Hematopoietic multipotent progenitor cell (in vitro differentiated cells): ENCODE measurements at regions not wholly inside any gene's neighbourhood (a gene's known extent, or its start where the extent isn't known, plus 50 kb on each side); places are given as distances from the start of the nearest gene placed in this dataset.
"Not testable (repeated sequence)": the region's sequence is repeated elsewhere in the genome, so short reads cannot be mapped to it uniquely, and the experiment has no call there.

ENCODE experiments used
- DNase-seq, 3 donors: peaks; one replicate each; pipeline ENCODE4 v3.0.0-alpha.2; 2011 to 2015; ENCODE audit warnings: low read depth in 2 of 3, low spot score in 2 of 3

- peak in 1 of 3 donors; percentile 13 for DNase-seq
Measured at GRCh38 chr16:29154676-29155121, 169.8 kb downstream of the LAT start.

- no peak for DNase-seq
Measured at GRCh38 chr16:29154088-29154487, 169.2 kb downstream of the LAT start.

DNA sequence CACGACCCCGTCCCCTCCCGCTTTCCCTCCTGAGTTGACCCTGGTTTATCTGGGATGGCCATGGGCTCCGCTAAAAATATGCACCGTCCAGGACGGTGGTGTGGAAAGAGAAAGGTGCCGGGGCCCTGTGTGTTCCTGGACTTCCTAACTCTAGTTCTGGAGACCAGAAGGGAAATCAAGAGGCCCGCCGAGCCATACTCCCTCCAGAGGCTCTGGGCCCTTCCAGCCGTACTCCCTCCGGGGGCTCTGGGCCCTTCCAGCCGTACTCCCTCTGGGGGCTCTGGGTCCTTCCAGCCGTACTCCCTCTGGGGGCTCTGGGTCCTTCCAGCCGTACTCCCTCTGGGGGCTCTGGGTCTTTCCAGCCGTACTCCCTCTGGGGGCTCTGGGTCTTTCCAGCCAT lies 168.5 kb downstream of the LAT start:
- not testable (repeated sequence) for DNase-seq

DNA sequence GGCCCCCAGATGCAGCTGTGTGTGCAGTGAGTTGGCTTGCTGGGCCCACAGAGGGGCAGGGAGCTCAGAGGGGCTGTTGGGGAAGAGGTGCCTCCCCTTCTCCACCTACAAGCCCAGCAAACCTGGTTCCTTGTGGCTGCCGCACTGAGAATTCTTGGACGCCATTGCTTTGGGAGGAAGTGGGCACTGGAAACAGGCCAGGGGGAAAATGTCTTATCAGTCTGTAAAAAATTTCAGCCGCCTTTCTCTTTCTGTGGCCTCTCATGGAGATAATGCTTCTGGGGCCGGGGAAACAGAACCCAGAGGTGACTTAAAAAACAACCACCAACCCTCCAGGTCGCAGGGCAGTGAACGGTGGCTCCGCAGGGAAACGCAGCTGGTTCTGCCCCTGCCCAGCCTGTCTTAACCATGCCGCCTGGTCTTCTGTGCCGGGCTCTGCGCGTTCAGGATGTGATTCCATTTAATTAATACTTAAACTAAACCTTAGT lies 167.7 kb downstream of the LAT start:
- DNase-seq, result peak in 2 of 3 donors; percentile 53 to 83

DNA sequence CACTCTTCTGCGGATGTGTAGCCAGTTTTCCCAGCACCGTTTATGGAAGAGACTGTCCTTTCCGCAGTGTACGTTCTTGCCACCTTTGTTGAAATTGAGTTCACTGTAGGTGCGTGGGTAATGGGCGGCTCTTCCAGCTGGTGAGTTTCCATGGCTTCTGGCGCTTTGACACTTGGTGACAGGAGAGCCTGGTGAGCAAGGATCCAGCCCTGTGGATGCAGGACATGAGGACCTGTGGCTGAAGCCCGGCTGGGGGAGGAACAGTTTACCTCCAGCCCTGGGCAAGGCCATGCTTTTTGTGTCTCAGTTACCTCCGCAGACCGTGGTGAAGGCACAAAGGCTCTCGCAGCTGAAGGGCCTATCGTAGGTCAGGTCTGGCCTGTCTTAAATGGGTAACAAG lies 166.5 kb downstream of the LAT start:
- DNase-seq, result no peak

GRCh38 chr16:29149912-29150311 lies 165.1 kb downstream of the LAT start:
- DNase-seq, result not testable (repeated sequence)

DNA sequence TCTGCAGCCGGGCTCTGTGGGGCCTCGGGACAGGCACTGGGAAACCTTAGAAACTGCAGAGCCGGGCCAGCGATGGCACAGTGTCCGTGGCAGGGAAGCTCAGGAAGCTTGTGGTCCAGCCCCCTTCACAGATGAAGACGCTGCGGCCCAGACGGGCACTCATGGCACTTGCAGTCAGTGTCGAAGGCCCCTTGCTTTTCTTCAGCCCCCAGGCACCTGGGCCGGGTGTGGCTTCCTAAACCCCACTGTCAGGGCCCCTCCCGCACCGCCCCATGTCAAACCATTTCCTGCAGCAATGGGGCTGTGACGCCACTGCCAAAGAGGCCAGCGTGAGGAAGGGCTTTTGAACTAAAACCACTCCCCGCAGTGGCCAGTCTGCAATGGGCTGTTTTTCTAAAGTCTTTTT lies 164.0 kb downstream of the LAT start:
- peak; percentile 62 to 70 (median 64) for DNase-seq

GRCh38 chr16:29148131-29148691 lies 163.4 kb downstream of the LAT start:
- no peak for DNase-seq

GRCh38 chr16:29147710-29148109 lies 162.9 kb downstream of the LAT start:
- not testable (repeated sequence) for DNase-seq

- DNase-seq, result not testable (repeated sequence)
Measured at GRCh38 chr16:29146808-29147643, 162.2 kb downstream of the LAT start.

- no peak for DNase-seq
Measured at GRCh38 chr16:29146266-29146665, 161.4 kb downstream of the LAT start.

- not testable (repeated sequence) for DNase-seq
Measured at GRCh38 chr16:29145486-29146225, 160.8 kb downstream of the LAT start.

GRCh38 chr16:29145086-29145485 lies 160.2 kb downstream of the LAT start:
- not testable (repeated sequence) for DNase-seq

DNA sequence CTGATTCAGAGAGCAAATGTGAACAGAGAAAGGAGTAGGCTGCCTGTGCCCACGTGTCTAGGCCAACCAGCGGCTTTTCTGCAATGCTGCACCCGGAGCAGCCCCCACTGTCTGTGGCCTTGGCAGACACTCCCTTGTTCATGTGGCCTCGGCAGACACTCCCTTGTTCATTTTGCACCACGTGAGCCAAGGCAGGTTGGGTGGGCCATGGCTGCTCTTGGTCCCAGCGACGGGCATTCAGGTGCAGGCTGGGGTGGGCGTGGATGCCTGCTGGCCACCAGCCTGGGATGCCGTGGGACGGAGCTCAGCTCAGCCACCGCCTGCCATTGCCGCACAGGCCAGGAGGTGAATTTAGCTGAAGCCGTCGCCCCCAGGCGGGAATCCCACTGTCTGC lies 159.8 kb downstream of the LAT start:
- not testable (repeated sequence) for DNase-seq

GRCh38 chr16:29143739-29144668 lies 159.2 kb downstream of the LAT start:
- not testable (repeated sequence) for DNase-seq

DNA sequence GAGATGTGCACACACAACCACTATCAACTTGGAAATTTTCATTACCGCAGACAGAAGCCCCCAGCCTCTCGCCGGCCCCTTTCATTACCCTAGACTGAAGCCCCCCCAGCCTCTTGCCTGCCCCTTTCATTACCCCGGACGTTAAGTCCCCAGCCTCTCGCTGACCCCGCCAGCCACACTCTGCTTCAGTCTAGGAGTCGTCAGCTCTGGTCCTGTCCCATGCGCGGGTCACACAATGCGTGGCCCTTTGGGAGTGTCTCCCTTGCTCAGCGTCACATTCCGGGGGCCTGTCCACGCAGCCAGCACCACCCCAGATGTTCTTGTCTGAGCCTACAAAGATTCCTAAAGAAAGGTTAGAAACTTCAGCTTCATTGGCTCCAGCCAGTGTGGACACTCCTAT lies 157.7 kb downstream of the LAT start:
- not testable (repeated sequence) for DNase-seq

DNA sequence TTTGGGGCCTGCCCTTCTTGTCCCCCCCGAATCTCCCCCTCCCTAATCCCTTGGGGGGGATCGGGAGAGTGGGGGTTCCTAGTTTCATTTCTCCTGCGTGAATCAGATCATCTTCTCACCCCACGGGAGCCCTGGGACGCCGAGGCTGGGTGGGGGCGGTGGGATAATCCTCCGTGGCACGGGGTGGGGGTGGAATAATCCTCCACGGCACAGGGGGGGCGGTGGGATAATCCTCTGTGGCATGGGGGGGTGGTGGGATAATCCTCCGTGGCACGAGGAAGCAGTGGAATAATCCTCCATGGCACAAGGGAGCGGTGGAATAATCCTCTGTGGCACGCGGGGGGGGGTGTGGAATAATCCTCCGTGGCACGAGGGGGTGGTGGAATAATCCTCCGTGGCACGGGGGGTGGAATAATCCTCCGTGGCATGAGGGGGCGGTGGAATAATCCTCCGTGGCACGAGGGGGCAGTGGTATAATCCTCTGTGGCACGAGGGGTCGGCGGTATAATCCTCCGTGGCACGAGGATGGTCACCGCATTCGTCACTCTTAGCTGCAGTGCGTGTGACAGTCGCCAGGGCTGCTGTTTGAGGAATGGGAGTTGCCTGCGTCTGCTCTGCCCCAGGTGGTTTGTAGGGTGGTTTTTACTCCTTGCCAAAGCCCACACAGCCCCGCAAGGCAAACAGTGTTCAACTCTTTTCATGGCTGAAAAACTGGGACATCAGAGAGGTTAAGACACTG lies 156.9 kb downstream of the LAT start:
- no peak for DNase-seq

DNA sequence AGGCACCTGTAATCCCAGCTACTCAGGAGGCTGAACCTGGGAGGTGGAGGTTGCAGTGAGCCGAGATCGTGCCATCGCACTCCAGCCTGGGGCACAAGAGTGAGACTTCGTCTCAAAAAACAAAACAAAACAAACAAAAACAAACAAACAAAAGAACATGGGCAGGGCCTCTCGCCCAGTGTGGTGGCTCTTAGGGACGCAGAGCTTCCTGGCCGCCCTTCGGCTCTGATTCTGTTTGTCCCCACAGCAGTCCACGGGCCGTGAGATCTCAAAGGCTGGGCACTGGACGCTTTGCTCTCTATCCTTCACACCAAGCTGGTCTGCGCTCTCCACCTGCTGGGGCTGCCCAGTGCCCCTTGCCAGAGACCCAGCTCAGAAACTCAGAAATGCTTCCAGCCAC lies 156.3 kb downstream of the LAT start:
- DNase-seq, result not testable (repeated sequence)
